Liver (tissue), 3 donors: ENCODE measurements at regions not wholly inside any gene's neighbourhood (a gene's known extent, or its start where the extent isn't known, plus 50 kb on each side); places are given as distances from the start of the nearest gene placed in this dataset.

Experiments
- ATF3 ChIP-seq: IDR thresholded peaks from 2 replicates; pipeline ENCODE4 v1.6.1; 2016; ENCODE audit warnings: antibody characterized with exemption
- CTCF ChIP-seq: fragments of 150-350 bp; IDR thresholded peaks from 2 replicates; pipeline ENCODE4 v1.5.1; 2017; ENCODE audit warnings: improper control_type of control experiment, low read depth, low read length; ENCODE audit not compliant: missing input control
- EGR1 ChIP-seq, 2 donors: IDR thresholded peaks; 2 replicates each; pipeline ENCODE4 v1.6.1; 2016 to 2018; ENCODE audit warnings: antibody characterized with exemption in 2 of 2, low read depth in 2 of 2
- JUND ChIP-seq, 2 donors: IDR thresholded peaks; 2 replicates each; pipeline ENCODE4 v1.6.1; 2016; ENCODE audit warnings: antibody characterized with exemption in 2 of 2
- MAX ChIP-seq: IDR thresholded peaks from 2 replicates; pipeline ENCODE4 v1.6.1; 2016; ENCODE audit warnings: antibody characterized with exemption
- RAD21 ChIP-seq, 2 donors: IDR thresholded peaks; 2 replicates each; pipeline ENCODE4 v1.6.1; 2016; ENCODE audit warnings: antibody characterized with exemption in 2 of 2, mild to moderate bottlenecking in 2 of 2
- REST ChIP-seq: IDR thresholded peaks from 2 replicates; pipeline ENCODE4 v1.6.1; 2016; ENCODE audit warnings: antibody characterized with exemption, mild to moderate bottlenecking
- donor health status: healthy.
- donor health status: healthy.

GRCh38 chr7:112929421-112929820 is 139.2 kb upstream of the TMEM168 start:
- TF ChIP-seq CTCF (no peak), MAX (no peak), REST (no peak), JUND (IDR thresholded peaks at IDR 0.05) (no peak), EGR1 (IDR thresholded peaks at IDR 0.05; ENCODE audit: low read depth in 2 of 2) (no peak), ATF3 (no peak), RAD21 (IDR thresholded peaks at IDR 0.05) (no peak)
